ENCODE measurements at regions not wholly inside any gene's neighbourhood (a gene's known extent, or its start where the extent isn't known, plus 50 kb on each side); places are given as distances from the start of the nearest gene placed in this dataset.
"Not testable (repeated sequence)": the region's sequence is repeated elsewhere in the genome, so short reads cannot be mapped to it uniquely, and the experiment has no call there.

DNA sequence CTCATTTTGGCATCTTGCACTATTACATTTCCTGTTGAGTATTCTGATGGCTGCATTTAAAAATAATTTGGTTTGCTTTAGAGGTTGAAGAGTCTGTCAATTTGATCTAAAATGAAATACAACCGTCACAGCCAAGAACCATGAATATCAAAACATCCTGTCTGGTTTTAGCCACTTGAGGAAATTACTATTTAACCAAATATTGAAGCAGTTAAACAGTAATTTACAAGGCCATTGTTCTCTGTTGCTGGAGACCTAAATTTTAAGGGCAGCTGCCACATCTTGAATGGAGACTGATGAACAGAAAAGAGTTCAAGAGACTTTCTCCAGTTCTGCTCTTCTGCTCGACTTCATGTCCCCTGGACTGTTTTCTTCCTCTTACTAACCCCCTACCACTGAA, 549.4 kb downstream of the LRRC70 start:
- DNase-seq (ENCODE audit: low read depth in 2 of 3, low spot score in 2 of 3): no peak

DNA sequence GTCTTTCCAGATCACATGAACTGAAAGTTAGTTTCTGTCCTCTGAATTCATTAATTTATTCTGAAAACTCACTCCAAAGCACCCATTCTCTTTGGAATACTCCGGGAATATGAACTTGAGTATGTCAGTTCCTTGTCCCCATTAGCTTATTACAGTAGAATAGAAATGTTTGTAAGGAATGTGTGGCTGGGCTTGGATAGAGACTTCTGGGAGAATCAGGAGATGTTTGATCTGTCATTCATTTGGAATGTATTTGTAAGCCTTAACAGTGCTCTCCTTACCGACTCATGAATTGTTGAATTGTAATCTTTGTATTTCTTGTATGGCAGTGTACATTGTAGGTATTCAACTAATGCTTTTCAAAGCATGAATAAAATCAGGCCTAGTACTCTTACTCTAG, 548.4 kb downstream of the LRRC70 start:
- DNase-seq (ENCODE audit: low read depth in 2 of 3, low spot score in 2 of 3): no peak

DNA sequence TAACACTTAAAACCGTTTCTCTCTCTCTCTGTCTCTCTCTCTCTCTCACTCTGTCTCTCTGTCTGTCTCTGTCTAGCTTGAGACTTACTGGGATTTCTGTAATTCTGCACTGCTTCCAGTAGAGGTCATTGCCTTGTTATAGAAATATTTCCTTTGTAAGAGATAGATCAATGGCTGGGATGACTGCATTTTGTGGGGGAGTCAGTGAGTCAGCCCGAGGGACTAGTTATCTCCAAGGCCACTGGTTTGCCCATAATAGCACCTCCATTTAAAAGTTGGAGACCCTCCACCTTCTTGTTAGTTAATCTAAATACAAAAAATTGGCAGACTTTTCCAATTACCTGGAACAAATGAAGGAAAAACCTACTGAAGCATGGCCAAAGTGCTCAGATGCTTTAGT, 547.2 kb downstream of the LRRC70 start:
- DNase-seq (ENCODE audit: low read depth in 2 of 3, low spot score in 2 of 3): peak in 2 of 3 donors; percentile 1 to 13

DNA sequence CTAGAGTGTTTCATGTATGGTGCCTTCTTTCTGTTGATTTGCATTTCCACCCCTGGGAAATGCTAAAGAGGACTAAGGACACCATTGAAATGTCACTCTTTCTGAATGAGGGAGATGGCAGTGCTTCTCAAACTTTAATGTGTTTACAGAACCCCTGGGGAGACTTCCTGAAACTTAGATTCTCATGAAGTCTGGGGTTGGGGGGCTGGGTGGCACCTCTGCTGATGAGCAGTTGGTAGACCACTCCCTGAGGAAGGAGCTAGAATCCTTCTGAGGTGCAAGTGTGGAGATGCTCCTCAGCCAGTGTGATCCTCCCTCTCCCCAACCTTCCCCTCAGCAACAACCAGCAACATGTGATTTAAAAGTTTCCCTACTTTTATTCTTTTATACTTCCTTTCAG, 546.8 kb downstream of the LRRC70 start:
- DNase-seq (ENCODE audit: low read depth in 2 of 3, low spot score in 2 of 3): no peak

DNA sequence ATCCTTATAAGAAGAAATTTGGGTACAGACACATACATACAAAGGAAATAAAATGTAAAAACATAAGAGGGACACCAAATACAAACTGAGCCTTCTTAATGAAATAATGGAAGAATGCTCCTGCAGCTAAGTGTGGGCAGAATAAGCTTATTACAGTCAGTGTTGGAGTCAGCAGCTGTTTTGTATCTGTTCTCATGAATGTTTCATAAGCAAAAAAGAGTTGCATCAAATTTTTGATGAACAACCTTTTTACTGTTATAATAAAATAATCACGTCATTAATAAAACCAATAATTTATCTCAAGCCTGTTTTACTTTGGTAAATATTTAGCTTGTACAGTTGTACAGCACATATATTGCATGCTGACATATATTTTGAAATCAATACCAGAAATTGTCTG, 545.6 kb downstream of the LRRC70 start:
- DNase-seq (ENCODE audit: low read depth in 2 of 3, low spot score in 2 of 3): no peak

DNA sequence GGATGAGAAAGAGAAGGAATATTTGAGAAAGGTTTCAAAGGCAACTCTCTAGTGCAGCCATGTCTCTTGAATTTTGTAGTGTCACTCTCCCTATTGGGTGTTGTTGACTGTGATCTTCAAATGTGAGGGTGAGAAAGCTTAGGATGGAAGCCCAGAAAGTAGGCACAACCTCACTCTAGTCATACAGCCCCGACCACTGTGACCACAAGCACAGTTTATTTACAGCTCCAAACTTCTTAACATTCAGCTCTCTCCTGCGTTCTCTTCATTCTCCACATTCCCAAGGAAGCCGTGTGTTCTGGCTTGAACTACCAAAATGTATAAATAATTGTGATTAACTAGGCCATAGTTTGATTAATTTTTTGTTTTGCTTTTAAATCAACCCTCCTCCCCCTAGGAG, 542.9 kb downstream of the LRRC70 start:
- no peak for DNase-seq (ENCODE audit: low read depth in 2 of 3, low spot score in 2 of 3)

DNA sequence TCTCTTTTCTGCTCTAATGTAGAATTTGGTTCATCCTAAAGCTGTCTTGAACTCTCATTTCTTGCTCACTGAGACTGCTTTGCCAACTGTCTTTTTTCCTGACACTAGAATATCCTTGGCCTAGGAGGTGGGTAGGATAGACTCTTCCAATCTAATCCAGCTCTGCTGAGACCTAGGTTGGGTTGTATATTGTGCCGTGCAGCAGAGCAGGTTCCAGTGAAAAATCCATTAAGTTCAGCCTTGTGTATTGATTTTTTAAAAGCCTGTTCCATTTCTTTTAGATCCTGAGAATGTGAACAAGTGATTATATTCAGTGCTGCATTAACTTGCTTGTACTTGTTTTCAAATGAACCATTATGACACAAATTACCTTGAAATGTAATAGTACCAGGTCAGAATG, 539.6 kb downstream of the LRRC70 start:
- no peak for DNase-seq (ENCODE audit: low read depth in 2 of 3, low spot score in 2 of 3)

DNA sequence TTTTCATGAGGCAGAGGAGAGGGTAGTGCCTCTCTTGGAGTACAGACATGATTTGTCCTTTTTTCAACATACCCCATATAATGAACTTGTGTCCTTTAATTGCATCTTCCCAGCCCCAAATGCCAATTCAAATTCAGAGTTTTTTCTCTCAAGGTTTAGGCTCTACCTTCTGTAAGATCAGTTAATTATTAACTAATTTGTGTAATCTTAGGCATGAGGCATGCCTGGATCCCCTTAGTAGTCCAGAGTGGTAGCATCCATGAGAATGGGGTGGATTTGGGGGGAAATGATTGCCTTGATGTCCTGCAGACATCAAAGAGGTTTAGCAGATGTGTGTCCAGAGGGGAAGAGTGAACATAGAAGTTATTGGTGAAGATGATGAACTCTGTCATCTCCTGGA, 533.3 kb downstream of the LRRC70 start:
- no peak for DNase-seq (ENCODE audit: low read depth in 2 of 3, low spot score in 2 of 3)

DNA sequence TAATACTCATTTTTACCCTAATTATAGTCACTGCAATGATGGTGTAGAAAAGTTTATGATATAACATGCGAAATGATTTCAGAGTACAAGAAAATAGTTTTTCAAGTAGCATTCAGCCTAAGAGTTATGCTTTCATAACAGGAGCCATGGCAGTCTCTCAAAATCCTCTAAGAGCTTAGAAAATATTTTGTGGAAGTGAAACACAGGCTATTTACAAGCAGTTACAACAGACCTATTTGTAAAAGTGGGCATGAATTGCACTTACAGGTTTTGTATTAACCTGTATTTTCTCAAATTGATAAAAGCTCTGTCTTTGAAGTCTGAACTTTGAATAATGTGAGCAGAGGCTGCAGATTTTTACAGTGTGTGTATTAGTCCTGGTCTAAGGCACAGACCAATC, 523.3 kb downstream of the LRRC70 start:
- DNase-seq (ENCODE audit: low read depth in 2 of 3, low spot score in 2 of 3): no peak

DNA sequence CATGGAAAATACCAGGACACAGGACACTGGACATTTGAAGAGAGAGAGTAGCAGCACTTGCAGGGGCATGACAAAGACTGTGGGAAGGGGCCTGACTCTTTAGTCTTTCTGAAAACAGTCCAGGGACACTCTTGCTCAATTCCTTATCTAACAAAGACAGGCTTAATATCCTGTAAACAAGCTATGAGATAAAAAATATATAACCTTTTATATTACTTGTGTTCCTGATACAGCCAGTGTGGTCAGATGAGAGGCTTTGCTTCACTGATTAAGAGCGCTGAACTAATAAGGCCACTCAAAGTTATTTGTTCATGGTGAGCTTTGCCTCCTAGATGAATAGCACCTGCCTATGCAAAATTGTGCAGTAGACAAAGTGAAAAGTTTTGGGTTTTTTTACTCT, 518.7 kb downstream of the LRRC70 start:
- no peak for DNase-seq (ENCODE audit: low read depth in 2 of 3, low spot score in 2 of 3)

DNA sequence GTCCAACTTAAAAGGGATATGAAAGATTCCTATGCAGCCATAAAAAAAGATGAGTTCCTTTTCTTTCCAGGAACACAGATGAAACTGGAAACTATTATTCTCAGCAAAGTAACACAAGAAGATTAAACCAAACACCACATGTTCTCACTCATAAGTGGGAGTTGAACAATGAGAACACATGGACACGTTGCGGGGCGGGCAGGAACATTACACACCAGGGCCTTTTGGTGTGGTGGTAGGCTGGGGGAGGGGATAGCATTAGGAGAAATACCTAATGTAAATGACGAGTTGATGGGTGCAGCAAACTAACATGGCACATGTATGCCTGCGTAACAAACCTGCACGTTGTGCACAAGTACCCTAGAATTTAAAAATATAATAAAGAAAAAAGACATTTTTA, 516.1 kb downstream of the LRRC70 start:
- DNase-seq (ENCODE audit: low read depth in 2 of 3, low spot score in 2 of 3): no peak

DNA sequence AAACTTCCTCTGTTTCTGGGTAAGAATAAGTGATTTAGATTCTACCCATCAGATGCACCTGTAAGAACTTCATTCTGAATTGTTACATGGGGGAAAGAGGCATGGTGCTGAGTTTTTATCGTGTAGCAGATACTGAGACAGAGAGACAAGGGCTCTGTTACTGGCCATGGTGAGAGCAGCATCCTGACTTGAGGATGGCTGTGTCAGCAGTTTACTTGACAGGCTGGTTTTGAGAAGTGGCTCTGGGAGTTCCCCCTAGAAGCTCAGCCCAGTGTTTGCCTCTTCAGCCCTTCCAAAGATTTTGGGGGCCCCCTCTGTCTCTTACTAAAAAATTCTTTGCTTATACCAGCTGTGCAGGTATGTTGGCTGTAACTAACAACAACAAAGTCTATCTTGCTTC, 510.5 kb downstream of the LRRC70 start:
- DNase-seq (ENCODE audit: low read depth in 2 of 3, low spot score in 2 of 3): no peak

DNA sequence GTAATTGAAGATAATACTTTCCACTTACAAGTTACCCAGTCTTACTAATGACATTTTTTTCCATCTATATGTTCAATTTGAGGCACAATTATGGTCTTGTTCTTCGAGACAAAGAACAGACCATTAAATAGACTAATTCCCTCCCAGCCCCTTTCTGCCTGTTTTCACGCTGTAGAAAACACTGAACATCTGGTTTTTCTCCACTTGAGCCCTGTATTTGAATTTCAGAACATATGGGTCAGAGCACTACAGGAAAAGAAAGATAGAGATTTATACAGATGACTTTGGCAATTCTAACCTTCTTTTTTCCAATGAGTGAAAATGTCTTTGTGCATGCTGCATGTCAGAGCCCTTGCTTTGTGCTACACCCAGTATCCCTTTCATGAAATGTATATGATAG, 506.9 kb downstream of the LRRC70 start:
- DNase-seq (ENCODE audit: low read depth in 2 of 3, low spot score in 2 of 3): no peak

DNA sequence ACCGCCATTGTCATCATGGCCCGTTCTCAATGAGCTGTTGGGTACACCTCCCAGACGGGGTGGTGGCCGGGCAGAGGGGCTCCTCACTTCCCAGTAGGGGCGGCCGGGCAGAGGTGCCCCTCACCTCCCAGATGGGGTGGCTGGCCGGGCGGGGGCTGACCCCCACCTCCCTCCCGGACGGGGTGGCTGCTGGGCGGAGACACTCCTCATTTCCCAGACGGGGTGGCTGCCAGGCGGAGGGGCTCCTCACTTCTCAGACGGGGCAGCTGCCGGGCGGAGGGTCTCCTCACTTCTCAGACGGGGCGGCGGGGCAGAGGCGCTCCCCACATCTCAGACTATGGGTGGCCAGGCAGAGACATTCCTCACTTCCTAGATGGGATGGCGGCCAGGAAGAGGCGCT, 505.1 kb downstream of the LRRC70 start:
- DNase-seq (ENCODE audit: low read depth in 2 of 3, low spot score in 2 of 3): not testable (repeated sequence)

DNA sequence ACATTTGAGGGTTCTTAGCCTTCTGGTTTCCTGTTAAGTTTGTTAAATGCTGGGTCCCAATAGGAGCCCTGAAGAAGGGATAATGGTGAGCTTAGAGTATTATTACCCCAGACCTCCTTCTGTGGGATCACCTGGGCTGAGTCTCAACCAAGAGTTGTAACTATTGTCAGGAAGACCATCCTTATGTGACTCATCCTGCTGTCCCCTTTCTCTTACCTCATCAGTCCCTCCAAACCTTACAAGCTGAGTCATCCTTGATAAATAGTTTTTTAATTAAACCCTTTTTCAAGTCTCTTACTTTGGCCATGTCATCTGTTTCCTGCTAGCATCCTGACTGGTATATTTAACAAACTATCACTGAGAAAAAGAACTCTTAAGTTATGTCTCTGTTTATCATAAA, 502.8 kb downstream of the LRRC70 start:
- no peak for DNase-seq (ENCODE audit: low read depth in 2 of 3, low spot score in 2 of 3)

DNA sequence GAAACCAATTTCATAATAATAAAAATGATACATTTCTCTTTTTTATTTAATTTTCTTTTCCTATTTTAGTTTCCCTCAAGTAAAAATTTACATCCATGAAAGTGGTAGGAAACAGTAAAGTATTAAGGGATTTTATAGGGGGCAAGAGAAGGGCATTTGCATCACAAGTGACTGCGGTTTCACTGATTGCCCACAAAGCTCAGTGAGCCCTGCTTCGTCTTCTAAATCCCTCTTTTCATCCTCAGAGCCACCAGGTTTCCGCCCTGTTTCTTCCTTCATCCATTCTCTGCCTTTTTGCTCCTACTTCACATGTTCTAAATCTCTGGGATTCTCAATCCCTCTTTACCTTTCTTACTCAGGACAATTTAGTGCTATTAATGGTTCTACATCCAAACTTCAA, 491.4 kb downstream of the LRRC70 start:
- no peak for DNase-seq (ENCODE audit: low read depth in 2 of 3, low spot score in 2 of 3)

DNA sequence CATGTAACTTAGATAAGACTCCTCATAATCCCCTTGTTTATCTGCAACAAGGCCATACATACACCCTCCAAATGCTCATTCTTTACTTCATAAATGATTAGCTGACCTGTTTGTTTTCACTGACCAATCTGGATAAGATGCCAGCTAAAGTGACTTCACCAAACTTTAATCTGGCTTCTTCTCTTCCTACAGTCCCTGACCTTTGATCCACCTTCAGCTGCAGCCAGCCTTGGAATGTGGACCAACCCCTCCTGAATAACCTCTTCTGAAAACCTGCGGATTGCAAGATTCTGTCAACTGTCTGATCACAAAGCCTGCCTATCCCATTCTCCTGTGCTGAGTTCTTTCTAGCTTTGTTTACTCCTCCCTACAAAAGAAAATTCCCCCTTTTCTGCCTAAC, 476.8 kb downstream of the LRRC70 start:
- DNase-seq (ENCODE audit: low read depth in 2 of 3, low spot score in 2 of 3): no peak

DNA sequence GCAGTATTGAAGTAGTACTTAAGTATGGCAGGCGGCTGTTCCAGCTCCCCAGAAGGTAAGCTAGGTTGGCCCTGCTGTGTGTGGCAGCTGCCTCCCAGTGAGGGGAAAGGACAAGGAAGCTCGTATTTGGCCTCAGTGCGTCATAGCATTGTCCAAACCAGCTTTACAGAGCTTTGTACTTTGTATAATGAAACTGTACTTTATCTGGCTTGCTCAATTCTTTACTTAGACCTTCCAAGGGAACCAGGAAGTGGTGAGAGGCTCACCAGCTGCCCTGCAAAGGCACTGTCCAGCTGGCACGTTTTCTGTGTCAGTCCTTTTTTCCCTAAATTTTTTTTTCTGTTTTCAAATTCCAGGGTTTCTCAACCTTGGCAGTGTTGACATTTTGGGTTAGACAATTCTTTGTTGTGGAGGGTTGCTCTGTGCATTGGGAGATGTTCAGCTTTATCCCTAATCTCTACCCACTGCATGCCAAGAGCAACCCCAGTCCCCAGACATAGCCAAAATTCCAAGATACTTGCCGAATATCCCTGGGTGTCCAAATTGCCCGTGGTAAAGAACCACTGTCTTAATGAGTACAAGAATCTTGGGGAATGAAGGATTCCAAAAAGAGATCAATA, 474.5 kb downstream of the LRRC70 start:
- no peak for DNase-seq (ENCODE audit: low read depth in 2 of 3, low spot score in 2 of 3)

DNA sequence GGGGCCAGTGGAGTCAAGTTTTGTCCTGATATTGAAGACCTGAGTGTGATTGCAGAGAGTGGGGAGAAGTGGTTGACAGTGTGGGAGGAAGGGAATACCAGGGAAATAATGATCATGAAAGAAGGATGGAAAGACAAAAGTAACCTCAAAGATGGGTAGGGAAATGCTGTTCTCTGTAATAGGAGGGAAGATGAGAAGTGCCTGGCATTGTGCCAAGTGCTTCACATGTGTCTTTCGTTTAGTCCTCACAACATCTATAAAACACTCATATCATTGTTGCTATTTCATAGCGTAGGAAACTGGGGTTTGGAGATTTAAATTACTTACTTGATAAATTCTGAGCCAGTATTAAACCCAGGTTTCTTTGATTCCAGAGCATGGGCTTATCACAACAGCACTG, 472.3 kb downstream of the LRRC70 start:
- no peak for DNase-seq (ENCODE audit: low read depth in 2 of 3, low spot score in 2 of 3)

DNA sequence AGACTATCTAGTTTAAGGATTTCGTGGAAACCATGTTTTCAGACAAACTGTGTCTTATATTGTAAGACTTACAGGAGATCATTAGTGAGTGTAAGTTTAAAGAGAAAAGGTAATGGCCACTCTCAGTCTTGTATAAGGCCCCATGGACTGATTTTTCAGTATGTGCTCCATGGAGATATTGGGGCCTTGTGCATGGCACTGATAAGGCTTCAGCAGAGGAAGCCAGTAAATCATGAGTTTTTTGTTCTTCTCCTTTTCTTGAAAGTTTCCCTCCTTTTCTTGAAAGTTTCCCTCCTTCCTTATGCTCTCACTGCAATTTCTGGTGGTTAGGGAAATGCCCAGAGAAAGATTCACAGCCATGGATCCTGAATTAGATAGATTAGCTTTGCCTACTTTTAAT, 471.3 kb downstream of the LRRC70 start:
- no peak for DNase-seq (ENCODE audit: low read depth in 2 of 3, low spot score in 2 of 3)

DNA sequence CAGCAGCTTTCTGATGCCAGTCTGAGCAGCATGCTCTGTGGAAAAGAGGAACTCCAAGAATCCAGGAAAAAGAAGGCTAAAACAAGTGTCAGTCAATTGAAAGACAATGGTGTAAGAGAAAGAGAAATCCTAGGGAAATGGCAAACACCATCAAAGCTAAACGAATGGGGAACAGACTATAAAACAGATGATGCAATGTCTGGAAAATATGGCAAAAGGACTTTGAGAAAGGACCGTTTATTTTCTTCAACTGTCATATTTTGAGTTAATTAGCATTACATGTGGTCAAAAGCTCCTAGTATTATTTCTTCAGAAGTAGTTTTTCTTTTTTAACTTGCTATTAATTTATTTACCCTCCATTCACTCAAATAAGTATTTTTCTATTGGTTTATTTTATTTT, 465.2 kb downstream of the LRRC70 start:
- DNase-seq (ENCODE audit: low read depth in 2 of 3, low spot score in 2 of 3): no peak

DNA sequence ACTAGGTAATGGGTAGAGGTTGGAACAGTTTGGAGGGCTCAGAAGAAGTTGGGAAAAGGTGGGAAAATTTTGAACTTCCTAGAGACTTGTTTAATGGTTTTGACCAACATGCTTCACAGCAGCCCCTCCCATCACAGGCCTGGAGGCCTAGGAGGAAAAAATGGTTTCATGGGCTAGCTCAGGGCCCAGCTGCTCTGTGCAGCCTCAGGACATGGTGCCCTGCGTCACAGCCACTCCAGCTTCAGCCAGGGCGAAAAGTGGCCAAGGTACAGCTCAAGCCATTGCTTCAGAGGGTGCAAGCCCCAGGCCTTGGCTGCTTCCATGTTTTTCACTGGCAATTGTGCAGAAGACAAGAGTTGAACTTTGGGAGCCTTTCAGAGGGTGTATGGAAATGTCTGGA, 453.7 kb downstream of the LRRC70 start:
- DNase-seq (ENCODE audit: low read depth in 2 of 3, low spot score in 2 of 3): no peak

DNA sequence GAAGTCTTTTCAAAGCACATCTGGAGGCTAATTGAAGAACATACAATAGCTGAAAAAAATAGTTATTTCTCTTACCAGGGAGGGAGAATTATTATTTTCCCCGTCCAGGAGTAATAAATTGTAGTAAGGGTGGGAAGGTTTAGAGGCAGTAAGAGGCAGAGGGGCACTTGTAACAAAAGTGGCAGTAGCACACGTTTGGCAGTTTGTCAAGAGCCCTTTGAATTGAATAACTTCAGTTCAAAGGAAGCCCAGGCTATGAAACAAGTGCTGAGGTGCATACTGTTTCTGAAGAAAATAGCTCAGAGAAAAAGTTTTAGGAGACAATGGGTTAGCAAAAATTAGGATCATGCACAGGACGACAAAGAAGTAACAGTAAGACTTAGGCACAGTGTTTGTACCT, 451.3 kb downstream of the LRRC70 start:
- no peak for DNase-seq (ENCODE audit: low read depth in 2 of 3, low spot score in 2 of 3)

DNA sequence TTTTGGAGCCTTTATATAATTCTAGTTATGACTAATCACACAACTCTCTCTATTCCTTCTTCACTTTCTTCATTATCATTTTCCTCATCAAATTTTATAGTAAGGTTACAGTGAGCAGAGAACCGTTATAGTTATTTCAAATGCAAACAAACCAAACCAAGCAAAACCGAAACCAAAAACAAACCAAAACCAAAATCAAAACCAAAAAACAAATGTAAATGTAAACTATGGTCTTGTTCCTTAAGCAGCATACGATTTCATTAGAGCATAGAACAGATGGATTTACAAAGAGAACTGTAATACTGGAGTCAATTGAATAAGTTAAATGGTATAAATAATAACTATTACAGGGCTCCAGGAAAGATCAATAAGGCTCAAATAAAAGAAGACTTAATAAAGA, 447.1 kb downstream of the LRRC70 start:
- no peak for DNase-seq (ENCODE audit: low read depth in 2 of 3, low spot score in 2 of 3)
